ENCODE measurements at regions not wholly inside any gene's neighbourhood (a gene's known extent, or its start where the extent isn't known, plus 50 kb on each side); places are given as distances from the start of the nearest gene placed in this dataset.

- TF ChIP-seq CTCF (IDR thresholded peaks at IDR 0.05) (no peak), POLR2A (IDR thresholded peaks at IDR 0.05) (no peak)
Observed at GRCh38 chrX:9302381-9302780, 162.5 kb upstream of the TBL1X start.

Data from body of pancreas (tissue), 4 donors.